GM21447 (cell line): ENCODE measurements at regions not wholly inside any gene's neighbourhood (a gene's known extent, or its start where the extent isn't known, plus 50 kb on each side); places are given as distances from the start of the nearest gene placed in this dataset.

Experiments
- ATAC-seq: cut with Tn5 transposase; IDR thresholded peaks from one replicate; pipeline ENCODE4 v1.9.1; 2021; ENCODE audit not compliant: unreplicated experiment

DNA sequence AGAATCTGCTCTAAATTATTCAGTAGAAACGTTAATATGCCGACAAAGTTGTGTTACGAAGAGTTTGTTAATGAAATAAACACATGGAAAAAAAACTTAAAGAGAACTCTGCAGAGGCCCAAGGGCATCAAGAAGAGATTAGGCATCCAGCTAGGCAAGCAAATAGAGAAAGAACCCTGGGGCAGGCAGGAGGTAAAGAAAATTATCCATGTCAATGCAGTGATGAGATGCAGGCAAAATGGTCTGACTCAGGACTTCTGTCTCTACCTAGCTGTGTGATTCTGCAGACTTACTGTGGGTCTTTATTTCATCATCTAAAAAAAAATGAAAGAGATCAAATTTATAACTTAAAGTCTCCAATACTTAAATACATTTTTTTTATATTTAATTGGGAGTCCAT lies 448.0 kb downstream of the HAO1 start:
- no peak for ATAC-seq

DNA sequence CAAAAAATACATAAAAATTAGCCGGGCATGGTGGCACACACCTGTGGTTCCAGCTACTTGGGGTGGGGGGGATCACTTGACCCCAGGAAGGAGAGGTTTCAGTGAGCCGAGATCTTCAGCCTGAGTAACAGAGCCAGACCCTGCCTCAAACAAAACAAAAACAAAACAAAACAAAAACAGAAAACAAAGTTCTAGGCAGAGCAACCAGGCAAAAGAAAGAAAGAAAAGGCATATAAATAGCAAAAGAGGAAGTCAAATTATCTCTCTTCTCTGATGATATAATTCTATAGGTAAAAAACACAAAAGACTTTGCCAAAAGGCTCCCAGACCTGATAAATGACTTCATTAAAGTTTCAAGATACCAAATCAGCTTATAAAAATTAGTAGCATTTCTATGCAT lies 446.9 kb downstream of the HAO1 start:
- ATAC-seq = no peak

DNA sequence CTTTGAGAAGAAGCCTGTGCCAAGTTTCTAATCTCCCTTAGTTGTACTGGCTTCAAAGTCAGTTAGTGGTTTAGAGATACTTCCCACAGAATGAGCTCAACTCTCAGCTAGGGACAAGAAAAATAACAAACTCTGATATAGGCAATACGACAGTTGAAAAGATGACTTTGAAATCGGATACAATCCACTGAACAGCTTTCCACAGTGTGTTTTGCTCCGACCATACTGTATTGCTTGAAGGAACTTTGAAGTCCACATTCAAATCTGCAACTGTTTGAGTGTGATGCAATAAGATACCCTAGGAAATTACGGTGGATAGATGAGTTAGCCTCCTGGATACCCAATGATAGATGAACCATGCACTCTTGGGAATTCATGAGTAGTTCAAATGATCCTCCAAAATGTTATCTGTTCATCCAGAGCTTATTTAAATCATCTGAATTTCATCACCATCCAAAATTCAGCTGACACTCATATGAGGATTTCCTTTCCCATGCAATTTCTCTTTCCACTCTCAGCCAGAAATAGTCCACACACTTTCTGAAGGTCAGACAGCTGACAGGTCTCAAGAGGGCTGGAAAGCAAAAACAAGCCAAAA lies 443.8 kb downstream of the HAO1 start:
- ATAC-seq = no peak

DNA sequence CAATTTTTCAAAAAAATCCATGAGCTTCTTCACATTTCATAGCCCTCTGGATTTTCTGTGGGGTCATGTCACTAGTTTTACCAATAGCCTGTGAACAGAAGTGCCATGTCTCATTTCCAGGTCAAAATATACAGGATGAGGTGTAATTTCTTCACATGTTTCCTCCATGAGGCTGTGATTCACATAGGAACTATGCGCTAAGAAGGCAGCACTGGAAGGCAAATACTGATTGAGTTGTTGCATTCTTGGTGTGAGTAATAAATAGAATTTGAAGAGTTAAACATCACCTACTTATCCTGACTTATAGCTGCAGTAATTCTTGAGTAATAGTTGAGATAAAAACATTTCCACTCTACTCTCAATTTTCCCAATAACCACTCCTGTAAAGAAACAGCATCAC lies 442.3 kb downstream of the HAO1 start:
- ATAC-seq = no peak

DNA sequence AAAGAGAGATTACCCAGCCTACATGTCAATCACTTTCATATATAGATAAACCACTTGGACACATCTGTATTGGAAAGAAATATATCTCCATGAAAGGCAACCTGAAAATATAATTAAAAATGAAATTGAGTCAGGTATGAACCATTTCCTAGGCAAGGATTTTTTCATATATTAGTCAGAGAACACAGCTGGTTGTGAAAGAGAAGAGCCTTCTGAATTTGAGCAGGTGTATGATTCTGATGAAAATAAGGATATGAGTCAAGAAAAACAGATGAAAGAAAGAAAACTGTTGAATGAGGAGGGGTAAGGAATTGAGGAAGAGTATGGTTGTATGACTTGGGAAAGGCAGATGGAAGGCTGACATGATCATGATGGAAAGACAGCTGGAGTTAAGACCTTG lies 441.1 kb downstream of the HAO1 start:
- no peak for ATAC-seq

DNA sequence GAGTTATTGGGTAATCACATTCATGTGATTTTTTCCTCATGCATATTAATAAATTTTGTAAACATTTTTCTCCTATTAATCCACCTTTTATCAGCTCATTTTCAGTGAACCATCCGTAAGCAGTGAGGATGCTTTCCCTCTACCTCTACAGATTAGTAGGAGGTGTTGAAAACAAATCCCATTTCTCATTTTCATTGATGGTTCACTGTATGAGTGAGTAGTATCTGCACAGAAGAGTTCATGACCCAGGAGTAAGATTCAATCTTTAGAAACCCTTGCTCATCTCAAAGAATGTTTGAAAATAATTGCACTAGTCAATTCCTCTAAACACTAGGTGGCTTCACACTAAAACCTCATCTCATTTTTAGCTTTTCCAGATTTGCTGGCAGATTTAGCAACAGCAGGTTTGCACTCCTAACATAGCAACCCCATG lies 440.0 kb downstream of the HAO1 start:
- ATAC-seq = no peak

DNA sequence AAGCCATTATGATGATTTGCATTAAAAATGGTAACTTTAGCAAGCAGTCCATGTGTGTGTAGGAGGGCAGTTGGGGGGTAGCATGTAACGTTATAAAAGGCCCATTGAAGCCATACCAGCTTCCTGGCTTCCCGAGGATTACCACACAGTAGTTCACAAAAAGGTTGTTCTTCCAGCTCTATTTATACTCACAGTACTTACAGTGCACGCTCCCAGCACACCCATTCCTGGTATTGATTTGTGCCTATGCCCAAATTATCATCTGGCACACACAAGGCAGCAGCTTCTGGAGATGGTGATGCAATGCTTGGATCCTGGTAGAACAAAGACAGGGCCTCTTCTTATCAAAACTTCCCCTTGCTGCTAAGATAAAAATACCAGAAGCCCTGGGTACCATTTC lies 436.8 kb downstream of the HAO1 start:
- ATAC-seq = no peak

DNA sequence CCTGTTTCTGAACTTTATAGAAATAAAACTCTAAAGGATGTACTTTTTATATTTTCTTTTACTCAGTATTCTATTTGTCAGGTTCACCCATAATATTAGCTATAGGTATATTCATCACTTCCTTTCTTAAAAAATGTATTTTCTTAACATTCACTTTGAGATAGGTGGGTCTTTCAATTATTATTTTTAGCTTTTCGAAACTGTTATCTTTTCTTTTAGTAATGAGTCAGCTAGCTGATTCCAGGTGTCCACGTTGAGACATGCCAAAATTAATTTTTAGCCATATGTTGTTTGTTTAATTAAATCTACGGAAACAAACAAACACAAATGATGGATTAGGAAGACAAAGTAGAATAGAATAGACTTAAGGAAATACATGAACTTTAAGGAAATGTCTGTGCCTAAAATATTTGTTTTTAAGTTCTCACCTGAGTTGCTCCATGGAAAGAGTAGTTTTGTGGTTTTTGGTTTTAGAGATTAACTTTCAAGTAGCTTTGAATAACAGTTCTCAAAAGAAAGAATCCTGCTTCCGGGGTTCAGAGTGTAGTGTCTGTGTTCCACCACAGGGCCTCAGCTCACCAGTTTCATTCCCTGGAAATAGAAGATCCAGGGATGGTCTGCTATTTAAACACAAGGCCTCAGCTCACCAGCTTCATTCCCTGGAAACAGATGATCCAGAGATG lies 435.0 kb downstream of the HAO1 start:
- no peak for ATAC-seq

DNA sequence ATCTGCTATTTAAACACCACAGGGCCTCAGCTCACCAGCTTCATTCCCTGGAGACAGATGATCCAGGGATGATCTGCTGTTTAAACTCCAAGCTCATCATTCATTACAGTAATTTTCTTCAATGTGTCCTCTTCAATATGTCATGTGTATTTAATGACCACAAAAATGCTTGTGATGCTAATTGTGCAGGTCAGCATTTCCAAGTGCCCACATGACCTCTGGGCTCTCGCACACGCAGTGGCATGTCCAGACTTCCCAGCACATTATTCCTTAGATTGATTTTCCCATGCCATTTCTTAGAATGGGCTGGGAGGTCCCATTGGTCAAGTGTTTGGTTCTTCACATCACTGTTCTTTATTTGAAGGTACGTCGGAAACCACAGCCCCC lies 434.4 kb downstream of the HAO1 start:
- no peak for ATAC-seq

DNA sequence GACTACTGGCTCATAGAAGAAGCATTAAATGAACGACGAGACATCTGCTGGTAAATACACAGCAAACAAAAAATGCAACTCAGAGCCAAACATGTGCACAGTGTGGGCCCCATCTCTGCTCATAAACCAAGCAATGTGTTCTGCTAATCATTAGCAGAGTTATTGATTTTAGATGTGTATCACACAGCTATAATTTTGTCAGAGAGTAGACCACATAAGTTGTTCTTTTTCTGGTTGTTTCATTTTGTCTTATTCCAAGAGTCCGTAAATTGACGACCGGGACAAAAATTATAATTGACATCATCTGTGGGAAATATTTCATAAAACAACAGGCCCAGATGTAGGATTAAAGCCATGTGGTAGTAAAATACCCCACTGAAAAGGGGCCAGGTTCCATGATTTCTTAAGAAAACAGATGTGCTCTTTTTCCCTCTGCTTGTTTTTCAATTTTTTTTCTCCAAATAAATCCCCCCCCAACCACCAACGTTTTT lies 423.6 kb downstream of the HAO1 start:
- ATAC-seq = no peak

DNA sequence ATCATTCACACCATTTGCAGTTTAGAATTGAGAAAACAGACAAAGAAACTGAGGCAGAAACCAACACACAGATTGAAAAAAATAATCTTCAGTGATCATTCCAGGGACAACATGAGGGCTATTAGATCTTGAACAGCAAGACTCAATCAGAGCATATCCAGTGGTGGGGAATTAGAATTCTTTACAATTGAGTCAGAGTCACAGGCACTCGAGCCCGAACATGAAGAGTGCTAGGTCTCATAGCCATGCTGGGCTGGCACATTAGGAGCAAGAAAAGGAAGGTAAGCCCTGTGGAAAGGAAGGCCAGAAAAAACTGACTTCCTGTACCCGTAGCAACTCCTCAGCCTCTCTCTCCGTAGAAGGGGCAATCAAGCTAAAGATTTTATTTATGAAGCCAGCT lies 419.9 kb downstream of the HAO1 start:
- ATAC-seq = no peak

DNA sequence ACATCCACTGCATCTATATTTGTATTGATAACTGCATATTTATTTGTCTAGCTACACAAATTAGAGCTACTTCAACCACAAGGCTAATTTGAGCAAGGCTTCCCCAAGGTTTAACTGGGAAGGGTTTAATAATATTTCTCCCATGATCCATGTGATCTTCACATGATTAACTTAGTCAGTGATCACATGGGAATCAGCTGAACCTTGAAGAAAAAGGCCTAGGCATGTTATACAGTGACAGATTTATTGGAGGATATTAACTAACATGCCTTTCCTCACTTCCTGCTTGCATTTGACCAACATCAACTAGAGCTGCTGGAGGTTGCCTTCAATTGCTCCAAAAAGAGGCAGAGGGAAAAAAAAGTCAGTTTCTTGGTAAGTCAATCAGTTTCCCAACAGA lies 417.0 kb downstream of the HAO1 start:
- no peak for ATAC-seq

DNA sequence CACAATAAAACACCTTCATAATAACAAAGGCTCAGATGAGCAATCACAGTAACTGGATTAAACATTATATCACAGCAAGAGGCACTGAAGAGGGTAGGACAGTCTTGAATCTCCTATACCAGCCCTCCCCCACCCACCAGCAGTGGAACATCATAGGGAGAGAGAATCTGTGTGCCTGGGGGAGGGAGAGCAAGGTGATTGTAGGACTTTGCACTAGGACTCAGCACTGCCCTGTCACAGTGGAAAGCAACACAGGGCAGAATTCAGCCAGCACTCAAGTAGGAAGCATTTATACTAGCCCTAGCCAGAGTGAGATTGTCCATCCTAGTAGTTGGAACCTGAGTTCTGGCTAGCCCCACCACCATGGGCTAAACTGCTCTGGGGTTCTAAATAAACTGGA lies 400.2 kb downstream of the HAO1 start:
- no peak for ATAC-seq

DNA sequence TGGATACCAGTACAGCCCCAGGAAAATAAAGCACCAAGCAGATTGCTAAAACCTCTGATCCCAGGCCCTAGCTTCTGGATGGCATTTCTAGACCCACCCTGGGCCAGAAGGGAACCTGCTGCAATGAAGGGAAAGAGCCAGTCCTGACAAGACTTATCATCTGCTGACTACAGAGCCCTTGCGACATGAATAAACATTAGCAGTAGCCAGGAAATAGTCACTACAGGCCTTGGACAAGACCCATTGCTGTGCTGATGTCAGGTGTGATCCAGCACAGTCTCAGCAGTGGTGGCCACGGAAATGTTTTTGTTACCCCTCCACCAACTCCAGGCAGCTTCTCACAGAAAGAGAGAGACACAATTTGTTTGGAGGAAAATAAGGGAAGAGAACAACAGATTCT lies 399.3 kb downstream of the HAO1 start:
- ATAC-seq = no peak

DNA sequence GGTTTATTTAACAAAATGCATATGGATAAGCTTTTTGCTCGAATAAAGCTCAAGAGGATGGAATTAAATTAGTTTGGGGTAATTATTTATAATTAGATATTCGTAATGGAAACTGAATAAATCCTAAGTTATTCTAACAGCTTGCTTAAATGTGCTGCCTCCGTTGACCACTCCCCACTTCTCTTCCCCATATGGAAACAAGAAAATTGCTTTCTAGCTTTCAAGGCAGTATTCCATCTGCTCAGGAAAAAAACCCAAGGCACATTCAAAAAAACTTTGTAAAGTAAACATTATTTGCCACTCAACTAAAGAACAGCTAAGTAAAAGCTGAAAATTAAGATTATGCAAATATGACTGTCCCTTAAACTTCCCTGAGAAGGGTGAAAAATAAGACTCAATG lies 369.2 kb downstream of the HAO1 start:
- no peak for ATAC-seq

DNA sequence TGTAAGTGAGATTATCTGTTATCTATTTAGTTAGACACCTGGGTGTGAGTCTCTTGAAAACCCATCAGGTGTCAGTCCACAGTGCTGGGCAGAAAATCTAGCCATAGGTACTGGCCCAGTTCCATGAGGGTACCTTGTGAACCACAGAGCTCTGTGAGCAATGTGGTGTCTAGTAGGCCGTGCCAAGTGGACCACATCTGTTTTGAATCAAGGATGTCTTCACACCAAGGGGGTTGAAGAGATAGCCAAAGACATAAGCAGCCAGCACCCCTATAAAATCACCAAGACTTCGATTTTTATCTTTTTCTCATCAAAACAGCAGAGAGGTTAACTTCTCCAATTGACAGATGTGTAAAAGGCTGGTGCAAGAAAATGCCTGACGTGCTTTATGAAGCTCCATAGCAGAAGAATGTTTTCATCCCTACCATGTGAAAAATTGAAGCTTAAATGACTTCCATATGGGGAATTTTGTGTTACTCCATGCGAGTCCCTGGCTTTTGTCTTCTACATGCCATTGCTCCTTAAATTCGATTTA lies 368.7 kb downstream of the HAO1 start:
- ATAC-seq = no peak

DNA sequence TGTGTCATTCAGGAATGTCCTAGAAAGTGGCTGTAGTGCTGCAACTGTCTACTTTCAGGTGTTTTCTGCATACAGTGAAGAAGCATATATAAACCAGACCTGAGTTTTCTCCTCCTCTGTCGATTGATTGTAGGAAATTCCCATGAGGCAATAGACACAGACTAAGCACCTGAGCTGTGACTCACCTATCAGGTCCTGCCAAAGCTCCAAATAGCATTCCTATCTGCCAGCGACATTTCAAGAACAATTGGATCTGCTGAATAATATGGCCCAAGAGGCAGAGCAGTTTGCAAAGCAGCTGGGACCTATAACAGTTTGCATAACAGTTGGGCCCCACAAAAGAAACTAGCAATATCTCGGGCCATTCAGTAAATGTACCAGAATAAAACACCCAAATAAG lies 360.4 kb downstream of the HAO1 start:
- no peak for ATAC-seq

DNA sequence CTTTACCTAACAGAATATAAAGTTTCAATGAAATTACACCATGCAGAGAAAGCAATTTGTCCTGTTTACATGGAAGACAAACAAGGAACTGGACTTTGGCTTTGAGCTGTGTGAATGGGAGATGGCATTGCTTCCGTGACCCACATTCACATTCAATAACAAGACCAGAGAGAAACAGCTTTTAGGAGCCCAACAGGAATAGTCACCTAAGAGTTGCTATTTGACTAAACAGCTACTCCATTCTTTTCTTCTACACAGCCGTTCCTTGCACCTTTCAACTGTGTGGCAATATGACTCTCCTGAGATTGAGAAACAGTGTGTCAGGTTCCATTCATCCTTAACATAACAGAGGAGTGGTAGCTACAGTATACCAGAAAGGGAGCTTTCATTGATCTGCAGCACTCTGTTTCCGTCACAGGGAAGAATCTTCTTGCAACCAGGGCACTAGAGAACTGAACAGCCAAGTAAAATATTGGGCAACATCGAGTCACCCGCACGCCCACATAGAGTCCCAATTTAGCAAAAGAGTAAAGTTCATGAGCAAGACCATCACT lies 355.1 kb downstream of the HAO1 start:
- no peak for ATAC-seq

DNA sequence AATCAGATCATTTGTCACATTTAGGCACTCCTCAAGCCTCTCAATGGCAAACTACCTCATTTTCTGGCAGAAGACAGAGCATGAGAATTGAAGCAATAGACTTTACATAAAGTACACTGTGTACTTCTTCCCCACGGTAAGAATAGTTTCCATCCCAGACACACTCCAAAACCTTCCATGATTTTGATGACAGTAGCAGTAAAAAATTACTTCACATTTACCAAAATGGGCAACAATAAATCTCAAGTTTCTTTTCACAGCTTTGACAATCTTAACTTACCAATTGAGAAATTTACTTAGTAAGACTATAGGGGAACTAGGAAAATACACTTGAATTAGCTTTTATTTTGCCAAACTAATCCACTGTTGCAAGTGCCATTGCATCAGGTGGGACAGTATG lies 353.8 kb downstream of the HAO1 start:
- ATAC-seq = no peak

DNA sequence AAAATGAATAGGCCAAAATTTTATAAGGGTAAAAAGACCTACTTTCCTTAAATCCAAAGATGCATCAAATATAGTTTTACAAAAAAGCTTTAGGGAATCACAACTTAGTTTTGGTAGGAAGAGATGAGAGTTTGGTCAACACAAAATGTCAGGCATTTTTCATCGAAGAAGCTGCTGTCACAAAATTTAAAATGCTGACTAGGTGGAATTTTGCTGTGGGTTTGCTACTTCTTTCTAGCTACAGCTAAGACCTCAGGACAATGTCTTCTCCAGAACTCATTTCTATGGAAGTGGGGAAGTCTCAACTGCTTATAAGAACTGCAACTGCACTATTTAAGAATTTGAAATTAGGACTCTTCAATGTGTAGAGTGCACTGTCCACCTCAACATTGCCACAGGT lies 351.1 kb downstream of the HAO1 start:
- ATAC-seq = no peak

DNA sequence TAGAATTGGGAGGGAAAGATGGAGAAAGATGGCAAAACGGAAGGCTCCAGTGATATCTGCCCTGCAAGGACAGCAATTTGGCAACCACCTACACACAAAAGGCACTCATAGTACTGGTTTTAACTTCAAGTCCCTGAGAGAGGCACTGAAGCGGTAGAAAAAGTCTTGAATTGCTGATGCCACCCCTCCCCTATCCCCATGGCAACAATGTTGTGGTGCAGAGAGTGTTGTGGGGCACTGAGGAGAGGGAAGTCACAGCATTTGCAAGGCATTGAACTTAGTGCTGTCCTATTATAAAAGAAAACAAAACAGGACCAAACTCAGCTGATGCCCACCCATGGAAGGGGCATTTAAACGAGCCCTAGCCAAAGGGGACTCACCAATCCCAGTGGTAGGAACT lies 343.7 kb downstream of the HAO1 start:
- no peak for ATAC-seq

DNA sequence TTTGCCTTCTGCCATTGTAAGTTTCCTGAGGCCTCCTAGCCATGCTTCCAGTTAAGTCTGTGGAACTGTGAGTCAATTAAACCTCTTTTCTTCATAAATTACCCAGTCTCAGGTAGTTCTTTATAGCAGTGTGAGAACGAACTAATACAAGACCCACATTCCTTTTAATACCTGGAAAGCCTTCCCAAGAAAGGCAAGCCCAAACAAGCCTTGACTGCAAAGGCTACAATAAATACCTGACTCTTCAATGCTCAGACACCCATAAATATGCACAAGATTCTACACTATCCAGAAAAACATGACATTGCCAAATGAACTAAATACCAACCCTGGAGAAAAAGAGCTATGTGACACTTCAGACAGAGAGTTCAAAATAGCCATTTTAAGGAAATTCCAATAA lies 338.8 kb downstream of the HAO1 start:
- ATAC-seq = no peak
